Iris pigment epithelial cell (primary cell): ENCODE measurements at regions not wholly inside any gene's neighbourhood (a gene's known extent, or its start where the extent isn't known, plus 50 kb on each side); places are given as distances from the start of the nearest gene placed in this dataset.
A peak's percentile ranks its signal among the peaks of the same experiment; 100 is the strongest.

Experiments used
- DNase-seq: peaks from one replicate; pipeline ENCODE4 v3.0.0-alpha.2; 2011; ENCODE audit warnings: low read depth

DNA sequence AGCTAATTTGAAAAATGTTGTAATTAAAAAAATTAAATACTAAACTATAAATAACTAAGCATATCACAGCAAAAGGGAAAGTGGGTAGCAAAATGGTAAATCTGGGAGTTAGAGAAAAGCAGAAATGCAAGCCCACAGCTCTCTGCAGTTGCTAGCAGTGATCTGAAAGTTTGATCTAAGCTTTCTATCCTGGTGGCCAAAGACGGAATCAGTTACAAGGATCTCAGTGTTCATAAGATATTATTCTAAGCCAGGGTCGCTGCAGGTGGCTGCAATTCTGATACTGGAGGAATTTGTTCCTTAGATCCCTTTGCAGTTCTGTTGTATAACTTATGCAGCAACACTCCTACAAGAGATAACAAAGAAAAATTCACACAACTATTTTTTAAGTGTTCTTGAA, 363.7 kb downstream of the SETD4 start:
- DNase-seq: no peak

GRCh38 chr21:35692311-35692710, 368.0 kb downstream of the SETD4 start:
- DNase-seq: no peak

GRCh38 chr21:35690436-35690835, 369.9 kb downstream of the SETD4 start:
- no peak for DNase-seq

DNA sequence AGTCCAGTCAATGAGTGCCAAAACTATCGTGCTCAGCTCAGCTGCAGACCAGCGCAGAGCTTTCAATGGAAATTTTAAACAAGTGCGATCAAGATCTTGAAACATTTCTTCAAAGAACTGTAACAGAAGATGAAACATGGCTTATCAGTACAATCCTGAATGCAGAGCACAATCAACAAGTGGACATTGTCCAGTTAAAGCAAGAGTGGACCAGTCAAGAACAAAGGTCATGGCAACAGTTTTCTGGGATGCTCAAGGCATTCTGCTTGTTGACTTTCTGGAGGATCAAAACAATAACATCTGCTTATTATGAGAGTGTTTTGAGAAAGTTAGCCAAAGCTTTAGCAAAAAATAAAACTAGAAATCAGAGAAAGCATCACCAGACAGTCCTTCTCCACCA, 374.2 kb downstream of the SETD4 start:
- no peak for DNase-seq

DNA sequence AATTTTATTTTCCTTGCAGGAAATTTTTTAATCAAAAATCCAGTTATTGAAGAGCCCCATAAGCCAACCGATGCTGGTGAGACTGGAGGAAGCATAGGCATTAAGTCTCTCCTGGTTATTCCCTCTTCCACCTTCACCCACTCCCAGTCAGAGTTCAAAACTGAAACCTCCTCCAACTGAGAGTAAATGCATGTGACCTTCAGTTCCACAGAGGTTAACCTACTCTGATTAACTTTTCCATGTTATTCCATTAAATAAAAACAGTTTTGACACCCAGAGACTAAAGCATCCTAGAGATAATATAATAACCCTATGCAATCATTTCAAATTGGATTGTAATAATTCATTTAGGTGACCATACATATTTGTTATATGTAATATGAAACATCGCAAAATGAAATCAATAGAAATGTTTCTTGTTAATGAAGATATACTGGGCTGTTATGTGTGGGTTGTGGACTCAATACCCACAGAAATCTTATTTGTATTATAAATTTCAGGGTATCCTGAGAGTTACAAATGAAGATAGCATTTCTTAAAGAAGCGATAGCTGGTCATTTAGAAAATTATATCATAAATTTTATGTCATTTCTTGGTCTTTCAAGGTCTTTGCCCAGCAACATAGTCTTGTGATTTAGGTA, 376.5 kb downstream of the SETD4 start:
- no peak for DNase-seq

DNA sequence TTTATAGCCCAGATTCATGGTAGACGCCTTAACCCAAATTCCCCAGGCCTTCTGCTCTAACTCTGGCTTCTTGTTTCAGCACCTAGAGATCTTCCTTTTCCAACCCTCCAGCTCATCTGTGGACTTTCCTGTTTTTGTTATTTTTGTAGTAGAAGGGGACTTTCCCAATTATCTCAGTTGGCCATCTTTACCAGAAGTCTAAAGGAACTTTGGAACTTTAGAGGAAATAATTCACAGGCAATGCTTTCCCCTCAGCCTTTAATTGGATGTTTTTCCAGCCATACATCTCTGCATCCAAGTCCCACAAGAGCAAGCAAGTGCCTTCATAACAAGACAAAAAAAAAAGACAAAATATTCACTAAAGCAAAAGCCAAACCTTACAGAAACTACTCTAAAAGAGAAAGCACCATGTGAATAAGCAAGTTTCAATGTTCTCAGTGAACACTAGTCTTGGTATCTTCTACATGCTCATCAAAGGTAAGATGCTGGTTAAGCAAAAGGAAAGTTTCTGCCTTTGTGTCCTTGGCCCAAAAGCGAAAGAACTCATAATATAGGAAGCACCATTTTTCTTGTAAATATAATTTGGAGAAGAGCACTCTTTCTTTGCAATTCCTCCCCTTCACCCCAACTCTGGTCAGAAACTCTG, 377.3 kb downstream of the SETD4 start:
- no peak for DNase-seq

DNA sequence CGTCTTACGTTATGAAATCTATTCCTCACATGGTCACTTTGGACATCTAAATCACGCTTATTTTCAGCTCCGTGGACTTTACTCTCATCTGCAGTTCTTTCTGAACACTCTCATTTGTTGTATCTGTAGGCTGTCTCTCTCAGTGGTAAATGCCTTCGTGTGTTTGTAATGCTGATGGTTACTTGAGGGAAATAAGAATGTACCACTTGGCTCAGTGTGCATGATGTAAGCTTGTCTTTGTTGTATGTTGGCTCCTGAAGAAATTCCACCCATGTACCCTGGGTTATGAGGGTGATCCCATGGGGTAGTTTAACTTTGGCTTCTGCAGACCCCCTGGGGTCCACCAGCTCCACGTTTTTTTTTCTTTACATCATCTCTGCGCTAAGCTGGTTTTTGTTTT, 378.4 kb downstream of the SETD4 start:
- DNase-seq: no peak

DNA sequence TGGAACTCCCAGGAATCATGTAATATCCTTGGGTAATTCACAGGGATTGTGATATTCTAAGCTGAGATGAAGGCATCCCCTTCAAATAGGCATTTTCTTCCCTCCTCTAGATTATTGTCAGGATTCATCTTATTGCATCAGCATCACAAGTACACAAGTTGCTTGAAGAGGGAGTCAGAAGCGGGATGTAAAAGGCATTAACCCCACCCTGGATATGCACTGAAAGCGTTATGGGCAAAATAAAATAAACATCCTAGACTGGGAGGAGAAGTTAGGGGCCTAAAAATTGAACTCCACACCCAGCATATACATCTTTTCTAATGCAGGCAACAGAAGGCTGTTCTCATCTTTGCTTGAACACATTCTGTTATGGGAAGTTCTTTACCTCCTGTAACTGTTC, 381.2 kb downstream of the SETD4 start:
- no peak for DNase-seq

- DNase-seq: no peak
These were observed 381.9 kb downstream of the SETD4 start for GRCh38 chr21:35678393-35678792.

GRCh38 chr21:35677298-35677841, 383.0 kb downstream of the SETD4 start:
- no peak for DNase-seq

DNA sequence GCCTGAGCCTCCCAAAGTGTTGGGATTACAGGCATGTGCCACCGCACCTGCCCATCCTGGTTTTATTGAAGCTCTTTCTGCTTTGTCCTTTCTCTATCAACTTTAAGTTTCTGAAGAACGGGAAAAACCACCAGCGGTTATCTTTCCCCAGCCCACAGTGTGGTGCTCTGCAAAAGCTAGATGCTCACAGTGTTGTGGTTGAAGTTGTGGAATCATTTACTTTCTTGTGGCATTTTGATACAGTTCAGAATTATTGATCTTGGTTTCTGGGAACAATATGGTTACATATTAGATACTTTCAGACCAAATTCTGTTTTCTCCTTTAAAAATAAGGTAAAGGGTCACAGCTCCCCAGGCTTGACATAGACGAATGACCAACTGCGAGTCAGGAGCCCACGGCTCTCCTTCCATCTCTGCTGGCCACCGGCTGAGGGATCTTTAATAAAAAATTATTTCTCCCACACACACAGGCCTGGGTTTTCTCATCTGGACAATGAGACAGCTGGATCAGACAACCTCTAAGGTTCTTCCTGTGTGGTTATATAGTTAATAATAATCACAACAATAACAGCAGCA, 385.3 kb downstream of the SETD4 start:
- no peak for DNase-seq

DNA sequence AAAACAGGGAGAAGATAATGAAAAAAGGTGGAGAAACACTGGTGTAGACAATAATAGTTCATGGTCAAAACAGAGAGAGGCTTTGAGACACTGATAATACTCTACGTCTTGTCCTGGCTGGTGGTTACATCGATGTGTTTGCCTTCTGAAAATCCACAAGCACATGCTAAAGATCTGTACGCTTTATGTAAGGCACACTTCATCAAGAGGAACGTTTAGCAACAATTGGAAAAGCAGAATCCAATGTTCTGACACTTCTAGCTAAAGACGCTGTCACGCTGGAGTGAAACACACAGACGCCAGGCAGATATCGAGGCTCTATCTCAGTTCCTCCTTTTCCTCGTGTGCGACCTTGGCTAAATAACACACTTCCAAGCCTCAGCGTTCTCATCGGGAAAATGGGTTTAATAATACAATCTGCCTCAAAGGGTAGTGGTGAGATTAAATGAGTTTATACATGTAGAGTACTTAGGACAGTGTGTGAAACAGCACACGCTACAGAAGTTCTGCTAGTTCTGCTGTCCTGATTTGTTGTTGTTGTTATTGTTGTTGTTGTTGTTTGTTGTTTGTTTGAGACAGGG, 386.1 kb downstream of the SETD4 start:
- DNase-seq: no peak

GRCh38 chr21:35672313-35672712, 388.0 kb downstream of the SETD4 start:
- no peak for DNase-seq

DNA sequence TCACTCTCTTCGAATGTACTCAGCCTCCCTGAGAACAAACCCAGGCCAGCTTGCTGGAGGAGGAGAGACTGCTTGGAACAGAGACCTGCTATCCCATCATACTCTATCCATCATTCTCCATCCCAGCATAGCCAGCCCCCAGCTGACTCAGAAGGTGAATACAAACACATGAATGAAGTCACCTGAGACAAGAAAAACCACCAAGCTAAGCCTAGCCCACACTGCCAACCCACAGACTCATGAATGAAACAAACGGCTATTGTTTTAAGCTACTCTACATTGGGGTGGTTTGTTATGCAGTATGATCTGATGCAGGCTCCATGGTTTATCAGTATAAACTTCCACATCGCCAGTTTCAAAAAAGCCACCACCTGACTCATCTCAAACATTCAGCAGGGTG, 395.6 kb downstream of the SETD4 start:
- peak; percentile 18 for DNase-seq

DNA sequence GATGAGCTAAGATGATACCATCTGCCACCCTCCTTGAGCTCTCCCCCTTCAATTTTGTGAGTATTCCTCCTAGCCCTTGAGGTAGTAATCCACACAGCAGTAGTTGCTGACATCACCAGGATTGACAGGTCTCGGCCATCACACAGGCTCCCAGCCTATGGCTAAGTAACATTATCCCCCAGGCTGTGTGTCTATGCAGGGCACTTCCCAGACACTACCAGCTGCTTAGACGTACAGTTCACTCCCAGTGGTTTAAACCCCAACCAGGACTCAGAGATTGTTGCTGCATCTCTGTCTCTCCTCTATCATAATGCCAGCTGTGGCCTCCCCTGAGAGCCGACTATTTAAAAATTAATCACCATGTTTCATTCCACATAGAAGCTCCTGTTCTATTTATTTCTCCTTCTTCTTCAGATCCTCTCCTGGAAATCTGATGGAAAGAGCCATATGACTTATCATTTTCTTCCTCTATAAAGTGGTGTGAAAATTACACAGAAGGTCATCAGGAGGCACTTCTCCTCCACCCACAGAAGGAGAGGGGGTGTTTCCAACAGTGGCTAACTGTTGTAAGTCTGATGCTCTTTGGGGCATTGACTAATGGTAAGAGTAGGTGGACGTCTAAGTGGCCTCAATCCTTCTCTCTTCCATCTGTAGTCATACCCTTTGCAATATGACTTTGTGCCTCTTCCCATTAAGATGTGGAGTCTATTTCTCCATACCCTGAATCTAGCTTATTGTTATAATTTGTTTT, 396.3 kb downstream of the SETD4 start:
- no peak for DNase-seq

DNA sequence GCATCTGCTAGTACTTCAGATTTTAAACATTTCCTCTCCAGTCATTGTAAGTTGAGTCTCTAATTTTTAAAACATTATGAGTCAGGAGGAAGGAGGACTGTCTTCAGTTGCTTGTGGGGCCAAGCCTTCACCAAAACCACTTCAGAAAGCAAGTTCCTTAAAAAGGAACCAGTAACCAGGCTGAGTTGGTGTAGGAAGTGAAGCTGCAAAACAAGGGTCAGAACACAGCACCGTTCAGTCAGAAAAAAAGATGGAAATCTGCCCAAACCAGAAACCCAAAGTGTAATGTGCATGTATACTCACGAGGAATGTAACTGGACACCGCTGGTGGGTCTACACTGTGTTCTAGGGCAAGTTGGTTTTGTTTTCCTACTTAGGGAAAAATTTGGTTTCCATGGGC, 402.1 kb downstream of the SETD4 start:
- DNase-seq: peak; percentile 83

DNA sequence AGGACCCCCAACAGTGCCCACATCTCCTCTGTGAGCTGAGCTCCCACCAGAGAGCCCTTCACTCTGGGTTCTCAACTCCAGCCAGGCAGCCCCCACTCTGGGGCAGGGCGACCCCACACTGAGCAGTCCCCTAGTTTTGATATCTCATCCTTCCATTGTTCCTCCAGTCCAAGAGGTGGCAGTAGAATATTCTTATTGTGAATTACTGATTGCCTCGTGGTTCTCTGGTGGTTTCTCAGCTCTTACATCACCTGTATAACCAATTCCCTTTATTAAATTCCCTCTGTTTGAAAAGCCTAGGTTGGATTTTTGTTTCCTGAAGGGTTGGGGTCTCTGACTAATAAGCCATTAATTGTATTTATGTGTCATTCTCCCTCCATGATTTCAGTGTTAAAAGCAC, 407.5 kb downstream of the SETD4 start:
- no peak for DNase-seq

DNA sequence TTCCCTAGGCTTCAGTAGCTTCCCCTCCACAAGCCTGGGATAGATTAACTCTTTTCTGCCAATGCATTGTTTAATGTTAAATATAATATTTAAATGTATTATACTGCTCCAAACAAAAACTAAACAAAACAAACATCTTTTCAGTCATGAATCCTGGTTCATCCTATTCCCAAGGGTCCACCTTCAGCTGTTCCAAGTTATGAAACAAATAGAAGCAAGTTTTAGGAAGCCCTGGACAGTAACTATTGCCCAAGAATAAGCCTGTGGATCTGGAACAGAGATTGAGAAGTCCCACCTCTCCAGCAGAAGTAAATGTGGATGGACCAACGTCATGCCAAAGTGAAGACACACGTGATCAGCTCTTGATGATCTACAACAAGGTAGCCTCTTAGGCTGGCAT, 408.1 kb downstream of the SETD4 start:
- no peak for DNase-seq

DNA sequence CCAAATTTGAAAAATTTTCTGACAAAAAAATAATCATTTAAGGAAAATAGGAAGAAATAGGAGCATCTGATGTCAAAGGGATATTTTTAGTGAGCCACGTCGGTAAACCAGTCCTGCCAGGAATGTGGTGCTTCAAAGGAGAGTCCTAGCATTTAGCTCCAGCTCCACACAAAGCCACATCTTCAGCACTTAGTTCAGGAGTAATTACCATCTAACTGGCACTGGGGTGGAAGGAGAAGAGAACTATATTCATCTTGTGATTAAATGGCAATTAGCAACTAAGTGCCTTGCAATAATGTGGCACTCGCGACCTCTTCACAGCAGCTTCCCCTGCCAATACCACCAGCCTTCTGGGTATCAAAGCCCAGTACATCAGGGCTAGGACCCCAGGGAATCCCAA, 409.1 kb downstream of the SETD4 start:
- peak; percentile 10 for DNase-seq

GRCh38 chr21:35649186-35649585, 411.1 kb downstream of the SETD4 start:
- DNase-seq: peak; percentile 36

GRCh38 chr21:35648512-35648911, 411.8 kb downstream of the SETD4 start:
- no peak for DNase-seq

DNA sequence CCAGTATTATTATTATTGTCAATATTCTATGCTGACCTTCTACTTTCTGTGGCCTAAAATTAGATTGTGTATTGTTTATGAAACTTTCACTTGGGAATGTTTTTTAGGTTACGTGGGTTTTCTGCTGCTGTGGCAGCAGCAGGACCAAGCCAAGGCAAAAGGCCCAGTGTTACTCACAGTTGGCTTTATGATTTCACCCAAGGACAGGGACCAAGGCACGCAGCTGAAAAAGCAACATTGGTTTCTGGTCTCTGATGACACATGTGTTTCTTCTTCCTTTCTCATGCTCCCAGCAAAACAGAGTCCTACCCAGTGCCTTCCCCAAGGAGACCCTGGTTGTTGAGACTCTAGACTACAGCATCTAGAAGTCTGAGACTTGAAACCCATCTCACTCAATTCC, 413.7 kb downstream of the SETD4 start:
- no peak for DNase-seq
